CD4-positive, alpha-beta T cell treated with Interleukin-4 for 4 hours (primary cell): ENCODE measurements at regions not wholly inside any gene's neighbourhood (a gene's known extent, or its start where the extent isn't known, plus 50 kb on each side); places are given as distances from the start of the nearest gene placed in this dataset.
"Not testable (repeated sequence)": the region's sequence is repeated elsewhere in the genome, so short reads cannot be mapped to it uniquely, and the experiment has no call there.

ENCODE experiments used
- DNase-seq: peaks from one replicate; pipeline ENCODE4 v3.0.0-alpha.2; 2020

DNA sequence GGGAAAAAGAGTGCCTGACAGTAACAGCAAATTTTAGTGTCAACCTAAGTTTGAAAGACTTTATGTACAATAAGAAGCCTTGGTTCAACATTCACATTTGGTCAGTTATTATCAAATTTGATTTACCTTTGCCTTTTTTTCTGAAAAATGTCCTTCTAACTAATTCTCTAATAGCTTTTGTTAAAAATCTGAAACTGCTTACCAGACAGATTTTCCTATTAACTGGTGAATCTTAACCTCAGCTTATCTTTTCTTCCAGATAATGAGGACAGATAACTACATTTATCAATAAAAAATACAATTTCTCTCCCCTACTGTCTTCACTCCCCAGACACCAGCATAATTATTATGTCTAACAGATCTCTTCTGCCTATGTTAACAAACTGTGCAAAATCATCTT is 988.5 kb downstream of the CDH18 start:
- no peak for DNase-seq

DNA sequence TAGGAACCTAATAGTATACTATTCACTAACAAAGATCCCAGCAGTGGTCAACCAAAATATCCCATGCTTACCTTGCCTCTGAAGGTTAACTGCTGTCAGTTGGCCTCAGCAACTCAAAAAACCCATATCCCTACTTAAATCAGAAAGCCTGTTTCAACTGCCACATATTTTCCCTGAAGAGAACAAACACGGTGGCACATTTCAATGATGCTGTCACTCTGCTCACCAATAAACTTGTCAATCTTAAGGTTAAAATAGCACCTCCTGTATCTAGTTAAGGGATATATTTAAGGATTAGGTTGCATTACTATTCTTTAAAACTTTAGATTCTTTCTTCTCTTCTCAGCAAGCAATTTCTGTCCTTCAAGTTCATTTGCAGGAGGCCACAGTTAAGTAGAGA is 986.9 kb downstream of the CDH18 start:
- no peak for DNase-seq

DNA sequence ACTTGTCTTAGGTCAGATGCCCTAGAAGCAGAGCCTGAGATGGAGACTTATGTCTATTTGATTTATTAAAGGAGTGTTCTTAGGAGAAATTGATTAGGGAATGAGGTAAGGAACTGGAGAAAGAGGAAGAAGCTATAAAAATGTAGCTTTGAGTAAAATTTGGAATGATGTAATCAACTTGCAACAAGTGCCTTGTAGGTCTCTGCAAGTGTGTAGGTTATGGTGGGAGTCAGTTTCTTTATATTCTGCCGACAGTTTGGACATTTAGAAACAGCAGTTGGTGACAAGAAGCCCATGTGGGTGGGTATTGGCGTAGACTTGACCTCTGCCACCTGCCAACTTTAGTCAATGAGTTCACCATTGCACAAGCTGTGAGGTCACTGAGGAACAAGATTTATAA is 986.5 kb downstream of the CDH18 start:
- no peak for DNase-seq

DNA sequence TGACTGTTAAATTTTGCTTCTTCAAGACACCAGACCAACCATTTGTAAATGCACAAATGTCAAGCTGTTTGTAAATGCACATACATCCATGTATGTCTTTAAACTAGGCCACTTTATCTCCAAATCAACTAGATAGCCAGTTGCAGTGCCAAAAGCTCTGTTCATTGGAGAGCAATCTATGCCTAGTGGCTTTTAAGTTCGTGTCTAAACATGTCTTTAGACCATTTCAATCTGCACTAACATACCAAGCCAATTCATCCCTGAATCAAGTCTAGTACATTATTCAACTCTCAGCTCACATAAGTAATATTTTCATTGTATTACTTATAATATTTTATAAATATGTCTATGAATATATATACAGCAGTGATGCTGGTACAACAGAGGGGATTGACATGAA is 985.9 kb downstream of the CDH18 start:
- DNase-seq: no peak

DNA sequence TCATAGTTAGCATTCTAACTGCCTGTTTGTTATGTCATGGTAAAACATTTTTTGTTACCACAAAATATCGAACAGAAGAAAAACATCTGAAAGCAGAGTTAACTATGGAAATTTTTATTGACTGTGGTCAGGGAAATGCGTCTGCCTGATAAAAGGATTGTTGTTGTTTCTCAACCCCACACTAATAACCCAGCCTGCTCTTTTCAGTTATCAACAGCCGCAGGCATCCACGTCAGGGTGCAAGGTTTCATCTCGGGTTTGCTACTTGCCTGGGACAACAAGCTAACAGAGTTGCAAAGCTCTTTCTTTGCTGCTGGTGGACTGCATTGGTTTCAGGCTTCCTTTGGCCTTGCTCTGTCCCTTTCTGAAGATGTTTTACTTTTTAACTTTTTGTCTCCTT is 969.2 kb downstream of the CDH18 start:
- no peak for DNase-seq

DNA sequence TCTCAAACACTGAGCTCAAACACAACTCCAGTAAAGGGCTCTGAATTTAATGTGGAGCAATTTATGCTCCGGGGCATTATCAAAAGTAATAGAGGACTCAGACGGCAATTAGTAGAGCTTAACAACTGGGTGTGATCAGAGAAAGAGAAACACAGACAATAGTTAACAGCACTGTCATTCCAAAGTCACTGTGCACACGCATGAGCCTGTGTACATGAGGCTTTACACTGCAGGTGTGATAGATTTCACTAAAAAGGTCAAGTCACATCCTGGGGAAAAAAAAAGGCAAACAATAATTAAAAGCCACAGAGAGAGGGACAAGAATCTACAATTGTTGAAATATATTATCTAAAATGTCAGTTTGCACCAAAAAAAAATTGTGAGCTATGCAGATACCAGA is 956.5 kb downstream of the CDH18 start:
- DNase-seq: no peak

DNA sequence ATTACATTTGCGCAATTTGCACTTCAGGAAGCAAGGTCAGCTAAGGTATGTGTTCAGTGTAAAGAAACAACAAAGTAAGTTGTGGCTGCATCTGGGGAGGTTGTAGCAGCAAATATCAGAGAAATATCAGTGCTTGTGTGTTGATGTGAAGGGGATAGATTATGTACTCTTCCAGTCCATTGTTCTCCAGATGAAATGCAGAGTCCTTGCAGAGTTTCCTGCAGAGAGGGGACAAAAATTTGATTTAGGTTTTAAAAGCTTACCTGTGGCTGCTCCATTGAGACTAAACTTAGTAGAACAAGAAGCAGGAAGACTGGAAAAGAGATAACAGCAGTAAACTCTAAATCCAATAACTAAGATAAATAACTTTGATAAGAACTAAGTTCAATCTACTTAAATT is 952.2 kb downstream of the CDH18 start:
- DNase-seq: no peak

DNA sequence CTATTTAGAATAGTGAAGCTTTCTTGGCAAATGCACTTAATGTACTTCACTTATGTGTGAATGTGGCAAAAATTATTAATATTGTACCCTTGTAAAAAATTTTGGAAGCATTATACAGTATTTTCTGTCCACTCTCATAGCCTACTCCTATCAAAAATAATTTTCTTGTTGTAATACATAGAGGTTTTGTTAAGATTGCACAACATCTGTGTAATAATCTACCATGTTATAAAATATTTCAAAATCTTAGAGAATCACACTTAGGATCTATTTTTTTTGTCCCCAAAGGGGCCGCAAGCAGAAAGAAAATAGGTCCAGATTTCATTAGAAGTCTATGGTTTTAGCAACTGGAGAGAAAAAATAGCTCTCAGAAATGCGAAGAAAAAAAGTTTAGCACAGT is 945.9 kb downstream of the CDH18 start:
- no peak for DNase-seq

DNA sequence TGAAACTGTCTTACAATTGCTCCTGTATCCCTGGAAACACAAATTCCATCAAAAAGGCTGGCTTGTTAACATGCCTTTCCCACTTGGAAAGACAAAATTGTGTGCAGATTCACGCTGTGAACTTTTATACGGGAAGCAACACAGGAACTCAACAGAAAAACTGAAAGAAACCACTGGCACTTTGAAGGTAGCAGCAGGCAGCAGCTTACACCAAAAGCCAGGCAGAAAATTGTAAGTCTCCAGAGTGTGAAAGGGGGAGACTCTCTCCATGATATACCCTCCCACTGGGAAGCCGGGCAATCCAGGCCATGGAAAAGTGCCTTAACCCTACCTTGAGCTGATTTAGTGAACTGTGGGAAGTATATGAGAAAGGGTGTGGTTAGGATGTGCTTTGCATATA is 943.7 kb downstream of the CDH18 start:
- no peak for DNase-seq

DNA sequence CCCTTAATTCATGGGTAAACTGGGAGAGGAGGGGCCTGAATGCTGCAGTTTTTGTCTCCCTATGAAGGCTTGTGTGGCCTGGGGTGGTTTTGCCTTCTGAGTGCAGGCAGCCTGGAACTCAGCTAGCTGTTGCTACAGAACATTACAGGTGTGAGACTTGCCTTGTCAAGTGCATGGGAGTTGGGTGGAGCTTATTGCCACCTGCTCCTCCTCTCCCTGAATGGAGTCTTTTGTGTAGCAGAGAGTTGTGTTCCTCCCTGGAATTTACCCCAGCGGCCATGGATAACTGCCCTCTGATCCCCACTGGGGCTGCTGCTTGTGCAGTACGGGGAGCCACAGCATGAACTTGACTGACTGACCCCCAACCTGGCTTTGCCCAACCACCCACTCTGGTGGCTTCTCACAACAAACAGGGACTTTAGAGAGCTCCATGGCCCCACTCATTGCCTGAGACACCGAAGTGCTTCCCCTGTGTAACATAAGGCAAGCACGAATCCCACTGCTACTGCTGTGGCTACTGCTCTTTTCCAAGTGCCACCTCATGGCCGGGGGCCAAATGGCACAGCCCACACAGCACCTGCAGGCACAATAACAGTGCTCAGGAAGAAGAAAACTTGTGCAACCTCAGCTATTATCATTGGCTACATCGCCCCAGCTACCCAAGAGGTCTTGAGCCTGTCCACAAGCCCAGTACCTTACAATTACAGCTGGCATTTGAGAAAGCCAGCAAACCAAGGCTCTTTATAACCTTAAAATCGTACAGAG is 942.9 kb downstream of the CDH18 start:
- no peak for DNase-seq

DNA sequence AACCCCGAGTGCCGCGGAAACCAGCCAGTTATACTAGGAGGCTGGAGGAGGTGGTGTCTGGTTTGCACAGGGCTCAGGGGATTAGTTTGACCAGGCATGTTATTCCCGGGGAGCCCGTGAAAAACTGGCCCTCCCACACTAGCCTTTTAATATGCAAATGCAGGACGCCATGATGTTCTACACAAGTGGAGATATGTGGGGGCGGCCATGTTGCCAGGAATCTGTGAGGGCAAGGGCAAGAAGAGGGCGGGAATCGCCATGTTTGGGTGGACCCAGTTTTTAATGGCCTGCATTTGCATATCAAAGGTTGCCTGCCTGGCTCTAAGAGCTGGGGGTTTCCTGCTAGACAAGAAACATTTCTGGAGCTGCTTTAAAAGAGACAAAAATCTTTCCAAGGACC is 940.7 kb downstream of the CDH18 start:
- DNase-seq: no peak

DNA sequence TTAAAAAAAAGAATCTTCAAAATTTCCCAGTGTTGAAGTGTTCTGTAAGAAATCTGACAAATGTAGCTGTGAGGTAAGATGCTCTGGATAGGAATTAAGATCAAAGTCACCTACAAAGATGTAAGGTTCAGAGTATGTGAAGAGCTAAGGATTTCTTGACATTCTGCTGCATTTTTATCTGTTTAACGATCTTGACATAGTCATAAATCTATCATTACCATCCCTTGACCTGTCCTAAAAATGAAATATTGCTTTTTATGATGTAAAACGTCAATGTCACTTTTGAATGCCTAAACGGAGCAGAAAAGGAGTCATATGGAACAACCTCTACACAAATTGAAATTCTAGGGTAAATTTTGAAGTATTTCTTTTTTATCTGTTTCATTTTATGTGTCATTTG is 939.3 kb downstream of the CDH18 start:
- no peak for DNase-seq

DNA sequence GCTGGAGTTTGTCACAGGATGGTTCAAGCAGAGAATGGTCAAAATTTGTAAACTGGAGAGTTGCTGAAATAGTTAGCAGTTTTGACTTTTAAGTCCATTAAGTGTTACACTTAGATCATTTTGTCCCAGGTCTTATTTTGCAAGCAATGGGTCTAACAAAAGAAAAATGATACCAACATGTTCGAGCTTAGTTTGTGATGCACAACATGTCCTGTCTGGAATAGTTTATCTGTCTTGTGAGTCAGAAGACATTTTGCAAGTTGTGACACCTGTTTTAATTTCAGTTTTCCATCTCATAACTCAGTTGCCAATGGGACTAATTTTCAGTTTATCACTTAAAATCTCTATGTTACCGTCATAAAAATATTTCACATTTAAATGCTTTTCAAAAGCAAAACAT is 929.8 kb downstream of the CDH18 start:
- DNase-seq: no peak

DNA sequence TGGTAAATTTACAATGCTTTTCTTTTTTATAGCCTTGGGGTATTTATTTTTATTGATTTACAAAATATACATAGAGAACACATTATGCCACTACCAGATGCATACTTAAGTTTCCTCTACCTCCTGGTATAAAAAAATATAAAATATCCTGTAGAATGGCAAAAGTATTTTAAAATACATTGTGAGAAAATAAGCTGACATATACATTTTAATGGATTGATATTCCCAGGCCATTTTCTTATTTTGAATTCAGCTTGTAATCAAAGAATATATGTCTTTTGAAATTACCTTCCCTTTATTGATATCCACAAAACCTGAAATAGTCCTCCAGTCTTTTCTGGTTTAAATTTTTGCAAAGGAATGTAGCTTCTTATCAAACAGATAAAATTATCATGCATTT is 923.9 kb downstream of the CDH18 start:
- DNase-seq: no peak

DNA sequence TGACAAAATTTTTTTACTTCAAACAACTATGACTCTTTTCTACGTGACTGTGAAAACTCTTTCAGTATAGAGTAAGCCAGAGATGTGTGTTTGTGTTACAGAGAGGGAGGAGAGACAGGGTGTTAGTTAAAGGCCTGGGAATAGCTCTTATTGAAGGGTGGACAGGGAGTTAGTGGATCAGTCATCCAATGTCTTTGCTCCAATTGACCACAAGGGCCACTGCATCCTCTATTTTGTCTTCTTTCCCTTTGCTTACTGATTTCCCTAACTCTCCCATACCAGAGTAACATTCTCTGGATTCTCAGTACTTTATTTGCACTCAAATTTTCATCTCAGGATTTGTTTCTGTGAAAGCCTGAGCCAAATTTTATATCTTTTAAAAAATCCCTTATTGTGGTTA is 920.3 kb downstream of the CDH18 start:
- no peak for DNase-seq

DNA sequence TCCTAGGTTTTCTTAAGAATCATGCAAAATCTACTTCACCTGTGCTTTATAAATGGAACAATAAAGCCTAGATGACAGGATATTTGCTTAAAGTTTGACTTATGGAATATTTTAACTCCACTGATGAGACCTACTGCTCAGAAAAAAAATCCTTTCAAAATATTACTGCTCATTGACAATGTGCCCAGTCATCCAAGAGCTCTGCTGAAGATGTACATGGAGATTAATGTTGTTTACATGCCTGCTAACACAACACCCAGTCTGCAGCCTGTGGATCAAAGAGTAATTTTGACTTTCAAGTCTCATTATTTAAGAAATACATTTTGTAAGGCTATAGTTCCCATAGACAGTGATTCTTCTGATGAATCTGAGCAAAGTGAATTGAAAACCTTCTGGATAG is 889.6 kb downstream of the CDH18 start:
- DNase-seq: no peak

DNA sequence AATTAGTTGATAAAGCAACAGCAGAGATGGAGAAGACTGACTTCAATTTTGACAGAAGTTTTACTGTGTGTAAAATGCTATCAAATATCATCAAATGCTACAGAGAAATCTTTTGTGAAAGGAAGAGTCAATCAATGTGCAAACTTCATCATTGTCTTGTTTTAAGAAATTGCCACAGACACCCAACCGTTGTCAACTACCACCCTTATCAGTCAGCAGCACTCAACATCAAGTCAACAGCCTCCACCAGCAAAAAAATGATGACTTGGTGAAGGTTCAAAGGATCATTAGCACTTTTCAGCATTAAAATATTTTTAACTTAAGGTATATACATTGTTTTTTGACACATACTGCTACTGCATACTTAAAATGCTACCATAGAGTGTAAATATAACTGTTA is 888.8 kb downstream of the CDH18 start:
- no peak for DNase-seq

DNA sequence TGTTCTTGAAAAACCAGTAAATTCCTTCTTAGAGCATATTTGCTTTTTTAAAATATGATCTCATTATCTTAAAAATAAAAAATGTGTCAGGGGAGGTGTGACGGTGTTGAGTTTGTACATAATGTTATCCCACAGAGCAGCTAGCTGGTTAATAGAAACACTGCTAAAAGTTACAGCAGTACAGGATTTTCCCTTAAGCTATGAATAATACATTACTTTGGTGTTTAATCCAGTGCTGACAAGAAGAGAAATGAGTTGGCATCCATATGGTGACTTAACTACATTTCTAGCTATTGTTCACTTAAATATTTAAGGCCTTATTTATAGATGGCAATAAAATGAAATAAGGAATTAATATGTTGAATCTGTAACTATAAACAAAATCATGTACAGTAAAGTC is 883.1 kb downstream of the CDH18 start:
- no peak for DNase-seq

DNA sequence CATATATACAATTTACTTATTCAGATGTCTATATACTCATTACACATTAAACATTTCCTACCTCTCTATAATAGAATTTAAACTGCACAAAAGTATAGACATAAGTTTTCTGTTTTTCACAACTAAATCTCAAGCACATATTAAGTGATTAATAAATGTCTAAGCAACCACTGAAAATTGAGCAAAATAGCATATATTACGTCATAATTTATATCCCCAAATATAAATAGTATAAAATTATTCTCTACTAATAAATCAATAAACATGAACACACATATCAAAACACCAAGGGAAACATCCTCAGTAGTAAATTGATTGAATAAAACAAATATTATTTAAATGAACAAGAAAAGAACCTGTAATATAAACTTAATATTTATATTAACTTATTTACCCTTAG is 865.1 kb downstream of the CDH18 start:
- DNase-seq: no peak

DNA sequence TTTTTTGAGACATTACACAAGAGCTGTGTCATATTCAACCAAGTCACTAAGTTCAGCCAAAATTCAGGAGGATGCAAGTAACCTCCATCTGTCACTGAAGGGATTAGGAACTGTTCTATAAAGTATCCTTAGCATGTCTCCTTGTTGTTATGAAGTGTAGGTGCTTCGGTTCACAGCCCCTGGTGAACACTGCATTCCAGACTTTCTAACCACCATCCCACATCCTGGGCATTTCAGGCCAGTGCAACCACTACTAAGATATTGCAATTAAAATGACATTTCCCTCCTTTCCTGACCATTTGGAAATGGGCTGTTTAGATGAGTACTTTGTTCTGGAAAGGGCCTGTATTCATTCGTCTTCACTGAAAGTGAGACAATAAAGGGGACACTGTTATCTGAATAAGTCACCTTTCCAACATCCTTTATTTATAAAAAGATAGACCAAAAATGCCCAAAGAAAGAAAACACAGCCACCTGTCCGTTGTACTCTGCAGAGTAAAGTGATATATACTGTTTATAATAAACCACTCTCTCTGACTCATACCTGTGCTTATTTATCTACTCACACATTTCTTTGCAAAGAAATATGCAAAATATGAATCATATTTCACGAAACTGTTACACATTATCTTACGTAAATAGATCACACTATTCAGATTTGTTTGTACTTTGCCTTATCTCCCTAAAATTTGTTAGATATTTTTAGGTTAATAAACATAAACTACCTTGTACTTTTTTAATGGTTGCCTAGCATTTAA is 861.9 kb downstream of the CDH18 start:
- DNase-seq: no peak

DNA sequence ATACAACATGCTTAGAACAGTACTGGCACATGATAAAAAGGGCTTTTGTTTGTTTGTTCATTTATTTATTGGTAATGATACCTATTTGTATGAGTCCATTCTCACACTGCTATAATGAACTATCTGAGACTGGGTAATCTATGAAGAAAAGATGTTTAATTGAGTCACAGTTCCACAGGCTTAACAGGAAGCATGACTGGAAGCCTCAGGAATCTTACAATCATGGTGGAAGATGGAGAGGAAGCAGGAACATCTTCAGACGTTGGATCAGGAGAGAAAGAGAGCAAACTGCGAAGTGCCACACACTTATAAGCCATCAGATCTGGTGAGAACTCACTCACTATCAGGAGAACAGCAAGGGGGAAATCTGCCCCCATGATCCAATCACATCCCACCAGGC is 847.7 kb downstream of the CDH18 start:
- DNase-seq: no peak

DNA sequence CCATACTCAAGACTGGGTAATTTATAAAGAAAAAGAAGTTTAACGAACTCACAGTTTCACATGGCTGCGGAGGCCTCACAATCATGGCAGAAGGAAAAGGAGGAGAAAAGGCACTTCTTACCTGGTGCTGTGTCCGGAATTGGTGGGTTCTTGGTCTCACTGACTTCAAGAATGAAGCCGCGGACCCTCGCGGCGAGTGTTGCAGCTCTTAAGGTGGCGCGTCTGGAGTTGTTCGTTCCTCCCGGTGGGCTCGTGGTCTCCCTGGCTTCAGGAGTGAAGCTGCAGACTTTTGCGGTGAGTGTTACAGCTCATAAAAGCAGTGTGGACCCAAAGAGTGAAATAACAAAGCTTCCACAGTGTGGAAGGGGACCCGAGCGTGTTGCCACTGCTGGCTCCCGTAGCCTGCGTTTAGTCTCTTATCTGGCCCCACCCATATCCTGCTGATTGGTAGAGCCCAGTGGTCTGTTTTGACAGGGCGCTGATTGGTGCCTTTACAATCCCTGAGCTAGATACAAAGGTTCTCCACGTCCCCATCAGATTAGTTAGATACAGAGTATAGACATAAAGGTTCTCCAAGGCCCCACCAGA is 846.0 kb downstream of the CDH18 start:
- not testable (repeated sequence) for DNase-seq

DNA sequence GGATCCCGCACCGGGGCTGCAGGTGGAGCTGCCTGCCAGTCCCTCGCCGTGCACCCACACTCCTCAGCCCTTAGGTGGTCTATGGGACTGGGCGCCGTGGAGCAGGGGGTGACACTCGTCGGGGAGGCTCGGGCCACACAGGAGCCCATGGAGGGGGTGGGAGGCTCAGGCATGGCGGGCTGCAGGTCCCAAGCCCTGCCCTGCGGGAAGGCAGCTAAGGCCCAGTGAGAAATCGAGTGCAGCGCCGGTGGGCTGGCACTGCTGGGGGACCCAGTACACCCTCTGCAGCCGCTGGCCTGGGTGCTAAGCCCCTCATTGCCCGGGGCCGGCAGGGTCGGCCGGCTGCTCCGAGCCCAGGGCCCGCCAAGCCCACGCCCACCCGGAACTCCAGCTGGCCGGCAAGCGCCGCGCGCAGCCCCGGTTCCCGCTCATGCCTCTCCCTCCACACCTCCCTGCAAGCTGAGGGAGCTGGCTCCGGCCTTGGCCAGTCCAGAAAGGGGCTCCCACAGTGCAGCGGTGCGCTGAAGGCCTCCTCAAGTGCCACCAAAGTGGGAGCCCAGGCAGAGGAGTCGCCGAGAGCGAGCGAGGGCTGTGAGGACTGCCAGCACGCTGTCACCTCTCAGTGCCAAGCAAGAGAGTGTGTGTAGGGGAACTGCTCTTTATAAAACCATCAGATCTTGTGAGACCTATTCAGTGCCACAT is 845.1 kb downstream of the CDH18 start:
- DNase-seq: not testable (repeated sequence)

DNA sequence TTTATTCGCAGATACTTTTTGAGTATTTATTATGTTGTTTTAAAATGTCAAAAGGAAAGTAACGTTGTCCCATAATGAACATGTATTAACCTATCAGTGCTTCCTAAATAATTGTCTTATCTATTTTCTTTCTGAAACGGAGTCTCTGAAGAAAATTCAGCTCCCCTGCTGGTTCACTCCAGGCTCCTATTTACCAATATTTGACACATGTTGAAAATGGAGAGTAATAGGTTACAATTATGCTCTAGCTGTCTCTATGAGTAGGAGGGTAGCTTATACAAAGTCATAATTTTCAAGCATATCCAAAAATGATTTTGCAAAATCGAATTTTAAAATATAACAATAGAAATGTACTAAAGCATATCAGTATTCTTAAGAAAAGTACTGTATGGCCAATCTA is 844.1 kb downstream of the CDH18 start:
- no peak for DNase-seq
